K562 (cell line): ENCODE measurements at regions not wholly inside any gene's neighbourhood (a gene's known extent, or its start where the extent isn't known, plus 50 kb on each side); places are given as distances from the start of the nearest gene placed in this dataset.

Source experiments
- ATAC-seq: fragments of 200-7000 bp; cut with Tn5 transposase; 3 replicates; pipeline ENCODE4 v1.9.1; 2020; ENCODE audit warnings: moderate library complexity
- BruUV-seq: library from RNA; stranded (reverse); fragments of 400-500 nt; replicated peaks from 2 replicates; lab custom pipeline; 2021; lab: Mats Ljungman, UMichigan
- CTCF ChIA-PET: fragments of 300-600 bp; formaldehyde crosslinking; extraction: SDS; loops from one replicate; lab custom pipeline; 2021; ENCODE audit warnings: low intra/inter-chr PET ratio; lab: Yijun Ruan, JAX
- POLR2A ChIA-PET: fragments of 300-600, 350-650 bp; sonication (Branson Sonifier 250); formaldehyde crosslinking; extraction: SDS; loops from one replicate; lab custom pipeline; 2021; ENCODE audit warnings: antibody characterized with exemption, inconsistent platforms; lab: Yijun Ruan, JAX
- DNase-seq, 4 experiments: peaks; one replicate each; pipeline versions ENCODE4 v3.0.0 to v3.0.0-alpha.2; 2011 to 2018; ENCODE audit warnings: low spot score in 3 of 4, mixed read lengths in 3 of 4; ENCODE audit errors: extremely low read depth in 1 of 4
- FAIRE-seq: peaks from 2 replicates; lab custom pipeline; 2011; peaks lifted over from hg19 to GRCh38; lab: Jason Lieb, UNC
- H2AFZ ChIP-seq: 2 replicates; pipeline ENCODE4 v1.6.0; 2011; ENCODE audit warnings: low read depth, low read length, control low read depth, inconsistent platforms
- H3K27ac ChIP-seq: fragments of 200-600 bp; 3 replicates; pipeline ENCODE4 v1.8.0; 2011; ENCODE audit warnings: low read depth, mild to moderate bottlenecking, control low read depth, inconsistent platforms, low read length, moderate library complexity, mixed read lengths; ENCODE audit errors: extremely low read depth
- H3K27me3 ChIP-seq, 2 experiments: fragments of 300-600 bp in 1 of 2; 2 replicates in 1 of 2; 3 replicates in 1 of 2; pipeline versions ENCODE4 v1.6.0 to v1.8.0; 2011; ENCODE audit warnings: inconsistent platforms in 2 of 2, low read length in 2 of 2, mild to moderate bottlenecking in 1 of 2, mixed read lengths in 1 of 2, moderate library complexity in 1 of 2; ENCODE audit not compliant: control insufficient read depth in 2 of 2, insufficient read depth in 2 of 2
- H3K36me3 ChIP-seq: fragments of 300-600 bp; 3 replicates; pipeline ENCODE4 v1.8.0; 2011; ENCODE audit warnings: mild to moderate bottlenecking, low read length, inconsistent platforms; ENCODE audit not compliant: control insufficient read depth, insufficient read depth
- H3K4me1 ChIP-seq, 2 experiments: fragments of 200-600 bp in 1 of 2; replicated peaks in 1 of 2; 2 replicates in 1 of 2; 3 replicates in 1 of 2; pipeline versions ENCODE4 v1.5.1 to v1.8.0; 2011; ENCODE audit warnings: inconsistent platforms in 2 of 2, low read length in 2 of 2, mild to moderate bottlenecking in 1 of 2, mixed read lengths in 1 of 2, moderate library complexity in 1 of 2; ENCODE audit not compliant: control insufficient read depth in 2 of 2, insufficient read depth in 2 of 2
- H3K4me2 ChIP-seq: 2 replicates; pipeline ENCODE4 v1.6.1; 2011; ENCODE audit warnings: low read length, control low read depth, inconsistent platforms, mixed read lengths; ENCODE audit not compliant: insufficient read depth
- H3K4me3 ChIP-seq: fragments of 200-600 bp; sonication (generic), shearing (Covaris generic); 2 replicates; pipeline ENCODE4 v1.5.1; 2016; ENCODE audit warnings: control low read depth, inconsistent platforms
- H3K79me2 ChIP-seq: fragments of 200-600 bp; 3 replicates; pipeline ENCODE4 v1.8.0; 2011; ENCODE audit warnings: low read length, inconsistent platforms; ENCODE audit not compliant: control insufficient read depth, insufficient read depth
- H3K9ac ChIP-seq, 2 experiments: 2 replicates each; pipeline versions ENCODE4 v1.6.0 to v1.6.1; 2011; ENCODE audit warnings: low read depth in 2 of 2, low read length in 2 of 2, control low read depth in 1 of 2, inconsistent platforms in 1 of 2, mild to moderate bottlenecking in 1 of 2, mixed read lengths in 1 of 2; ENCODE audit not compliant: insufficient read depth in 1 of 2
- H3K9me1 ChIP-seq: one replicate; pipeline ENCODE4 v1.6.0; 2011; ENCODE audit warnings: inconsistent platforms, mild to moderate bottlenecking, low read length, moderate library complexity; ENCODE audit not compliant: control insufficient read depth, insufficient read depth
- H3K9me3 ChIP-seq: replicated peaks from 2 replicates; pipeline ENCODE4 v1.5.1; 2011; ENCODE audit warnings: low read depth, low read length, inconsistent platforms; ENCODE audit not compliant: control insufficient read depth, insufficient read depth
- H4K20me1 ChIP-seq: replicated peaks from 2 replicates; pipeline ENCODE4 v1.6.1; 2011; ENCODE audit warnings: low read length, inconsistent platforms, mixed read lengths; ENCODE audit not compliant: control insufficient read depth, insufficient read depth
- ATF3 ChIP-seq, 2 experiments: fragments of 450-650 bp in 1 of 2; sonication (generic) in 1 of 2; formaldehyde crosslinking in 1 of 2; IDR thresholded peaks in 1 of 2; conservative IDR thresholded peaks in 1 of 2; 2 replicates each; pipeline versions ENCODE4 v1.6.1 to v1.8.1; 2016 to 2023; ENCODE audit warnings: mild to moderate bottlenecking in 2 of 2, moderate library complexity in 2 of 2, inconsistent platforms in 1 of 2, missing genetic modification reagents in 1 of 2
- CEBPB ChIP-seq: fragments of 450-650 bp; IDR thresholded peaks from 2 replicates; pipeline ENCODE4 v1.6.1; 2016; ENCODE audit warnings: missing genetic modification characterization, missing compliant biosample characterization
- CEBPG ChIP-seq, 3 experiments: fragments of 200-800 bp in 1 of 3; sonication (Bioruptor generic) in 1 of 3; sonication (generic) in 1 of 3; formaldehyde crosslinking in 1 of 3; IDR thresholded peaks in 2 of 3; conservative IDR thresholded peaks in 1 of 3; 2 replicates each; pipeline versions ENCODE4 v1.6.1 to v1.8.0; 2016 to 2022; ENCODE audit warnings: missing compliant biosample characterization in 2 of 3, missing genetic modification characterization in 2 of 3, mild to moderate bottlenecking in 1 of 3, missing genetic modification reagents in 1 of 3
- ETV6 ChIP-seq, 3 experiments: fragments of 150-350 bp in 1 of 3; sonication (generic) in 1 of 3; formaldehyde crosslinking in 1 of 3; IDR thresholded peaks; 2 replicates each; pipeline versions ENCODE4 v1.6.1 to v1.8.0; 2014 to 2022; ENCODE audit warnings: borderline replicate concordance in 2 of 3, low read depth in 2 of 3, antibody characterized with exemption in 1 of 3, low read length in 1 of 3, mild to moderate bottlenecking in 1 of 3, missing genetic modification reagents in 1 of 3
- MAX ChIP-seq: sonication (generic); formaldehyde crosslinking; IDR thresholded peaks from 2 replicates; pipeline ENCODE4 v1.9.0; 2022; ENCODE audit warnings: mild to moderate bottlenecking, missing genetic modification reagents
- MEIS2 ChIP-seq: fragments of 450-650 bp; IDR thresholded peaks from 2 replicates; pipeline ENCODE4 v1.6.1; 2014; ENCODE audit warnings: mild to moderate bottlenecking; ENCODE audit not compliant: partially characterized antibody
- RBM15 ChIP-seq: fragments of 200-400 bp; formaldehyde crosslinking; IDR thresholded peaks from 2 replicates; pipeline ENCODE4 v1.6.1; 2018; ENCODE audit warnings: mild to moderate bottlenecking, low read length, moderate library complexity; ENCODE audit not compliant: insufficient read depth
- TRIM28 ChIP-seq: fragments of 450-650 bp; IDR thresholded peaks from 2 replicates; pipeline ENCODE4 v1.6.1; 2017
- ZC3H4 ChIP-seq: sonication (generic); formaldehyde crosslinking; IDR thresholded peaks from 2 replicates; pipeline ENCODE4 v1.9.0; 2021; ENCODE audit warnings: missing genetic modification reagents, borderline replicate concordance
- ZFP36 ChIP-seq: fragments of 150-350 bp; IDR thresholded peaks from 2 replicates; pipeline ENCODE4 v1.6.1; 2018; ENCODE audit warnings: low read length, low read depth; ENCODE audit not compliant: partially characterized antibody
- WGBS: fragments of 100-300 bp; shearing (Covaris generic); methylation state at CpG from one replicate; pipeline ENCODE4 v1.1.6; 2016; ENCODE audit warnings: low coverage, mixed read lengths; ENCODE audit not compliant: insufficient coverage; ENCODE audit errors: missing lambda C conversion rate; 5-methylcytosine and 5-hydroxymethylcytosine counted together
- in situ Hi-C: fragments of 300-500 bp; cut with MboI; formaldehyde crosslinking; loops from 4 replicates; pipeline ENCODE4 v1.15.0; 2018; ENCODE audit warnings: inconsistent platforms, mixed read lengths
- intact Hi-C: fragments of 100-400 bp; cut with micrococcal nuclease; formaldehyde crosslinking; loops from 2 replicates; pipeline ENCODE4 v1.14.2; 2022

DNA sequence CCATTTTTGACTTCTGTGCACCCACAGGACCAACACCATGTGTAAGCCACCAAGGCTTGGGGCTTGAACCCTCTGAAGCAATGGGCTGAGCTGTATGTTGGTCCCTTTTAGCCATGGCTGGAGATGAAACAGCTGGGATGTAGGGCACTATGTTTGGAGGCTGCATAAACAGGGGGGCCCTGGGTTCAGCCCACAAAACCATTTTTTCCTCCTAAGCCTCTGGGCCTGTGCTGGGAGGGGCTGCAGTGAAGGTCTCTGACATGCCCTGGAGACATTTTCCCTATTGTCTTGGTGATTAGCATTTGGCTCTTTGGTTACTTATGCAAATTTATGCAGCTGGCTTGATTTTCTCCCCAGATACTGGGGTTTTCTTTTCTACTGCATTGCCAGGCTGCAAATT lies 144.9 kb downstream of the ZNF326 start (continued):
- TF ChIP-seq MAX (CRISPR knock-in tag): no peak
- TF ChIP-seq TRIM28: 0 out of 2 replicates have a peak, but pooled peaks have one; percentile 36
- no peak for TF ChIP-seq ZC3H4 (CRISPR knock-in tag)
- no peak for TF ChIP-seq MEIS2
- no peak for TF ChIP-seq ETV6 (IDR thresholded peaks at IDR 0.05; ENCODE audit: borderline replicate concordance in 1 of 2, low read depth in 2 of 2, low read length in 1 of 2)
- no peak for TF ChIP-seq ETV6 (CRISPR knock-in tag; IDR thresholded peaks at IDR 0.05; ENCODE audit: borderline replicate concordance)
- peak; percentile 74 for TF ChIP-seq ZFP36

GRCh38 chr1:90135286-90135685 lies 140.4 kb downstream of the ZNF326 start:
- H3K36me3 ChIP-seq: no peaks in the 10 kb centered on the region
- DNase-seq (no peak), ATAC-seq (no peak), FAIRE-seq (no peak)
- ChIA-PET CTCF (no interaction called here), POLR2A (interaction anchor here (1.3 kb wide), 1 partner anchor 8 kb away, joined by 3 read pairs; no protein-coding TSS in a partner anchor)
- no peak overlapping the region for H3K9ac ChIP-seq
- no peak overlapping the region for H2AFZ ChIP-seq
- no TSS peak for BruUV-seq
- no peak overlapping the region for H3K4me3 ChIP-seq
- no peak overlapping the region for H3K27ac ChIP-seq
- H3K79me2 ChIP-seq: no peaks in the 10 kb centered on the region
- H3K4me2 ChIP-seq: no peak overlapping the region
- no peaks in the 10 kb centered on the region for H3K4me1 ChIP-seq
- TF ChIP-seq RBM15: no peak
- TF ChIP-seq ATF3 (IDR thresholded peaks at IDR 0.05): peak; percentile 50; the same call in 1 of the 2 replicates
- no peak for TF ChIP-seq ATF3 (CRISPR knock-in tag; conservative IDR thresholded peaks at IDR 0.05)
- 0 out of 2 replicates have a peak, but pooled peaks have one; percentile 11 for TF ChIP-seq CEBPB (tag)
- no peak for TF ChIP-seq CEBPG (CRISPR knock-in tag; IDR thresholded peaks at IDR 0.05)
- TF ChIP-seq CEBPG (tag; conservative IDR thresholded peaks at IDR 0.05 in 1 of 2, IDR thresholded peaks at IDR 0.05 in 1 of 2): 0 out of 4 replicates have a peak, but pooled peaks of 1 of the 2 experiments have one; percentile 9
- in situ Hi-C loops: no loop called here
- H3K9me1 ChIP-seq: no peaks in the 10 kb centered on the region
- no peaks in the 10 kb centered on the region for H3K27me3 ChIP-seq
- no peaks in the 10 kb centered on the region for H3K9me3 ChIP-seq
- WGBS: 0% methylated on average over 3 of the region's 3 CpGs
- intact Hi-C loops: no loop called here
- no peaks in the 10 kb centered on the region for H4K20me1 ChIP-seq
